EL (cell line): ENCODE measurements at regions not wholly inside any gene's neighbourhood (a gene's known extent, or its start where the extent isn't known, plus 50 kb on each side); places are given as distances from the start of the nearest gene placed in this dataset.
A peak's percentile ranks its signal among the peaks of the same experiment; 100 is the strongest.
"Not testable (repeated sequence)": the region's sequence is repeated elsewhere in the genome, so short reads cannot be mapped to it uniquely, and the experiment has no call there.

ENCODE experiments used
- DNase-seq: peaks from one replicate; pipeline ENCODE4 v3.0.0-alpha.2; 2016

GRCh38 chr3:35950021-35950420, 310.7 kb downstream of the ARPP21 start:
- DNase-seq: no peak

DNA sequence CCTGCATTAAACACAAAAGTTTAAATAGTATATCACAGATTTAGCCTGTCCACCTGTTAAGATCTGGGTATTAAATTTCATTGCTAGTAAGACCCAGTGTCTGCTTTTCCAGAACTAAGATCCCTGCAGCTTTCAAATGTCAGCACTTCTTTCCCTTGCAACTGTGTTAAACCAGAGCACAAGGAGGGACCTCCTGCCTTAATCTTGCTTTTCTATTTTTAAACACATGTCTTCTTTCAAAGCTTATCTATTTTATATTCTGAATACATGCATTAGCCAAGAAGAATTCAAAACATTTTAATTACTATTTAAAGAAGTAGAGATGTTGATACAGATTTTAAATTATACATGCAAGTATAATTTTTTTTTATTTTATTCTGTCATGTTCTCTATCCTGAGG, 315.1 kb downstream of the ARPP21 start:
- DNase-seq: no peak

GRCh38 chr3:35965908-35966307, 326.6 kb downstream of the ARPP21 start:
- peak; percentile 31 for DNase-seq

DNA sequence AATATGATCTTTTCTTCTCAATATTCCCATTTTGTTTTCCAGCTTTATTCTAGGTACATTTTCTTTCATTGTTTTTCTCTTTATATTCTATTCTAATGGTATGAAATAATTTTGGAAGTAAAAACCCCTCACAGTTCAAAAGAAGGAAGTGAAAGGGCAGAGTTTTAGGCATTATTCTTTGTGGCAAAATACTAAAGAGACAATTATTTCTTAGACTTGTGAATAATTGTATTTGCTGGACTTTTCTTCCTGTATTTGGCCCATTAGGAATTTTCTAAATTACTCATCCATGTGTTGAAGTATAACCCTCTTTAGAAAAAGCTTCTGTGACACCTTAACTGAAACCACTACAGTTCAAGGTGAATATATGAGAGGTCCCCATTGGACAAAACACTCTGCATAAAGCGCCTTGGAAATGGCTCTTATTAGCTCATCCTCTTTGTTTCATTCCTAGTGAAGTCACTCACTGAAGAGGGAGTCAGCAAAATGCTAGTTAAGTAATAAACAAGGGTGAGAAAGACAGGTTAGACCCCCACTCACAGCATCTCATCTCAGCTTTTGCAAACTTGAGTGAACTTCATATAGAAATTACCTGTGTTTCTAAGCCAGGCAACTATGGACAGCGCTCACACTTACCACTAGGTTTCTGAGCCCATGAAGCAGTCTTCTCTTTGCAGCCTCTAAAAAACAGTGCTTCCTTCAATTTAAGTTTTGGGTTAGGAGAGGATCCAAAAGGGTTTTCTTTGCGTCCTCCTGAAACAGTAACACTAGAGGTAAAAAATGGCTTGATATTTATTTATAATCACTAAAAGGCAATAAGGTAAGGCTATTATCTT, 327.5 kb downstream of the ARPP21 start:
- DNase-seq: no peak

DNA sequence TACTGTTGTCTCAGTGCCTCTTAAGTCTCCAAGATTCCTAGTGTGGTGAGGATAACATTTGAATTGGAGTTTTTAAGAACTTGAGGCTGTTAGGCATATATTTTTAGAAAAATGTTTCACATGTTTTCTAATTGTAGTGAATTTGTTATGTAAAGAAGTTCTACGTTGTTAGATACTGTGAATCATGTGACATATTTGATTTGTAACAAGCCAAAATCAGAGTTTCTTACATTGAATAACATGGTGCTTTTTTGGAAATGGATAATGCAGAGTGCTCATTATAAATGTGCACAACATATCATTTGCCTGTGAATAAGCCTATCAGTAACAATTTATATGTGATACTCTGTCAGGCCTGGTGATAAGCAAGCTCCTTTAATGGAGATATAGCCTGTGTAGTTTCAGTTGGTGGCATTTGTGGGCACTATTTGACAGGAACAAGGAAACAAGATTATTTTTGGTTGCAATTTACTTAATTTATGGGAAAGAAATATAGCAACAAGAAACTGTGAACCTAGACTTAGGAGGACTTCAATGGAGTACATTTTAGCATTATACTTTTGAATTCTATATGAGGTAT, 328.8 kb downstream of the ARPP21 start:
- no peak for DNase-seq

- DNase-seq: no peak
These were observed 330.1 kb downstream of the ARPP21 start for GRCh38 chr3:35969406-35969805.

- DNase-seq: no peak
These were observed 331.5 kb downstream of the ARPP21 start for GRCh38 chr3:35970793-35971192.

GRCh38 chr3:35971686-35972085, 332.4 kb downstream of the ARPP21 start:
- no peak for DNase-seq

DNA sequence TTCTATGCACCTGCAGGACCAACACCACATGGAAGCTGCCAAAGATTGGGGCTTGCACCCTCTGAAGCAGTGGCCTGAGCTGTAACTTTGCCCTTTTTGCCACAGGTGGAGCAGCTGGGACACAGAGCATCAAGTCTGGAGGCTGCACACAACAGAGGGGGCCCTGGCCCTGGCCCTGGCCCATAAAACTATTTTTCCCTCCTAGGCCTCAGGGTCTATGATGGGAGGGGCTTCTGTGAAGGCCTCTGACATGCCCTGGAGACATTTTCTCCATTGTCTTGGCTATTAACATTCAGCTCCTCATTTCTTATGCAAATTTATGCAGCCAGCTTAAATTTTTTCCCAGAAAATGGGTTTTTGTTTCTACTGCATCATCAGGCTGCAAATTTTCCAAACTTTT, 335.5 kb downstream of the ARPP21 start:
- DNase-seq: no peak

GRCh38 chr3:35986161-35986560, 346.8 kb downstream of the ARPP21 start:
- DNase-seq: no peak

GRCh38 chr3:35987386-35987785, 348.1 kb downstream of the ARPP21 start:
- DNase-seq: no peak

GRCh38 chr3:35992041-35992440, 352.7 kb downstream of the ARPP21 start:
- DNase-seq: no peak

GRCh38 chr3:36011791-36012190, 368.5 kb upstream of the STAC start:
- DNase-seq: no peak

- DNase-seq: no peak
These were observed 366.9 kb upstream of the STAC start for GRCh38 chr3:36013425-36013824.

DNA sequence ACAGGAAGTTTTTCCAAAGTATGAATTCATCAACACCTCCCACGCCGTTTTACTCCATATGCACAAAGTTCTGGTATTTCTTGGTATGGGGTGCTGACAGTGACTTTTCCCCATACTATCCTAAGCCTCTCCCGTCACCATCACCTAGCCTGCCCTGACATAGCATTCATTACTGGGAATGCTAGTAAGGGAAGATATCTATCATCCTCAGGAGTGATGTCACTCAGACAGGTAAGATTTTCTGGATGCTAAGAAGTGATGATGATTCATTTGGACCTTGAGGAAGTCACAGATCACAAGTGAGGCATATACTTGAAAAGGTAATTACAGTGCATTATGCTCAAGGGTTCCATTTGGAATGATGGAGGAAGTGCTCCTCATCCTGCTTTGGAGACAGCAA, 355.1 kb upstream of the STAC start:
- DNase-seq: no peak

DNA sequence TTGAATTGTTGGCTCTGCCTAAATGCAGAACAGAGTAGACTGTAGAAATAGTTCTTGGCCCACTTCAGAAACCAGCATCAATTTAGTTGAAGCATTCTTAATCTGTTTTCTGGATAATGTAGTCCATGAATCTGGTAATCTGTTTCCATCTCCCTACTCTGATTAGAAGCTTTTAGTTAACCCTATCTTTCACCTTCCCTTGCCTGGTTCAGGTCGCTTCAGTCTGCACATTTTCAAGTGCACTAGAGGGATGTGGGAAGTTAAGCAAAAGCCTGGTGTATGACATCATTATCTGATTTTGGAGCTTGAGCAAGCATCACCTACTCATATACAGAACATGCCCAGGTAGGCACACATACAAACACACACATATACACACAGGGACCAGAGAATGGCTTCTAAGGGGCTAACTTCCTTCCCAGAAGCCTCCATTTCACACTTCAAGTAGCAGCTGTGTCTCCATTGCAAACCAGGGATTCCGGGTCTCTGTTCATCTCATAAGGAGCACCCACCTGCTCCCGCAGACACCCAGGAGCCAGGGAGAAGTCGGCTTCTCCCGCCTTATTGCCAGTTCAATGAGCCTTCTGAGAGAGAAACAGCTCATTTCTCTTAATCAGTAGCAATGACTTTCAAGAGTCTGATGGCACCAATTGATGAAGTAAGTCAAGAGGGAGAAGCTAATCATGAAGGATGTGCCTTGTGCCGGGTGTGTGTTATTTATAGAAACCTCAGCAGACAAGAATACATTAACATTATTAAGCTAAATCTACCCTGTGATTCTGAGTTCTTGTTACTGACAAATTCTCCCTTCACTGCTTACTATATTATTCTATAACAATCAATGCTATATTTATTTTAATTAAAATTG, 347.9 kb upstream of the STAC start:
- no peak for DNase-seq

DNA sequence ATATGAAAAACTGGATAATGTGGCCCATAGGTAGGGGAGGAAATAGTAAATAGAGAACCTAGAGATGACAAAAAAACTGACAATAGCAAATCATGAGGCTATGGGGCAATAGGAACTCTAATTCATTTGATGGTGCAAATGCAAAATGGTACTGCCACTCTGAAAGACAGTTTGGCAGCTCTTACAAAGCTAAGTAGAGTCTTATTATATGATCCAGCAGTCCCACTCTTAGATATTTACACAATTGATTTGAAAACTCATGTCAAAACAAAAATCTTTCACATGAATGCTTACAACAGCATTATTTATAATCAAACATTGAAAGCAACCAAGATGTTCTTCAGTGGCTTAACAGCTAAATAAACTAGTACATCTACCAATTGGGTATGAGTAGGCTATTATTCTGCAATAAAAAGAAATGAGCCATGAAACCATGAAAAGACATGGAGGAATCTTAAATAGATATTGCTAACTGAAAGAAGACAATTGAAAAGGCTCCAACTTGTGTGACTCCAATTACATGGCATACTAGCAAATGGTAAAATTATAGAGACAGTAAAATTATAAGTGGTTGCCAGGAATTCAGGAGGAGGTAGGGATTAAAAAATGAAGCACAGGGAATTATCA, 321.8 kb upstream of the STAC start:
- no peak for DNase-seq

DNA sequence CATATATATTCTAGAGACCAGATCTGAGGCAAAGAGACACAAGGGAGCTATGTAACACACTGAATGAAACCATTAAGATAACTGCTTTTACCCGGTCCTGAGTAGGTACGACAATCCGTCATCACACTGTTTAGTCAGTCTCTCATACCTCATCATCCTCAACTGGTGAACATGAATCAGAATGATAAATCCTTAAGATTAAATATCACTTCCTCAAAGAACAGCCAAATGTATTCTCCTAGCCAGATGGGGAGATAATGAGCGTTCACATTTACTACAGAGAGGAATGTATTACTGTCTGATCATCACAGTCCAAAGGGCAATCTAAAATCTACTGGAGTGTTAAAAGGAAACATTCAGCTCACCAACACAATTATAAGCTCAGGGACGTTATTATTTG, 319.4 kb upstream of the STAC start:
- peak; percentile 22 for DNase-seq

DNA sequence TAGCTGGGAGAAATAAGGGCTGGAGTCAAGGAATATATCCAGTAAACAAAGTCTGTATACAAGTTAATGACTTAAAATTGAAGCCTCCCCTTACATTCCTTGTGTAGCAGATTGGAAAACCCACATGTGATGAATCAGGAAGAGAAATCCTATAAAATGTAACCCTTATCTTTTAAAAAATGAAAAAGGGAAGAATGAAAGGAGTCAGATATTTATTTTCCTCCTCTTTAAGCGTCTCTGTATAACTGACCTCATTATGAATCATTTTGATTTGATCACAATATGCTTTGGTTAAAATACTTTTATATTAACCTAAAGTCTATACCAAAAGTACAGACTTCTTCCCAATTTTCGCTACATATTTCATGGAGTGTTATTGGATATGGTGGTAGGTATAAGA, 316.3 kb upstream of the STAC start:
- no peak for DNase-seq

DNA sequence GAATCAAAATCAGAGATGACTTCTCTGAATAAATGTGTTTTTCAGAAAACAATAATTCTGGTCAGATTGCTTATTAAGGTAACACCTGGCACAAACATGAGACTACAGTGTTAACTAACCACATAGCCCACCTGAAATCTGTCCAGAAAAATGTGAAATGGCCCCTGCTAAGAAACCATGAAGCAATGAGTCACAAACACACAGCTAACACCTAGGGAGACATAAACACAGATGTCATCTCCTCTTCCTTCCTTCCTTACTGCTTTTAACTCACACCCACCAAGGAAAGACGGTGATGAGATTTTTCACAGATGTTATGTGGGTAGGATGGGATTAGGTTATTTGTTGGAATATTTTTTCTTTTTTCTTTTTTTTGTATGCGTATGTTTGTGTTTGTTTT, 315.0 kb upstream of the STAC start:
- no peak for DNase-seq

- peak; percentile 2 for DNase-seq
These were observed 304.8 kb upstream of the STAC start for GRCh38 chr3:36075491-36075890.

DNA sequence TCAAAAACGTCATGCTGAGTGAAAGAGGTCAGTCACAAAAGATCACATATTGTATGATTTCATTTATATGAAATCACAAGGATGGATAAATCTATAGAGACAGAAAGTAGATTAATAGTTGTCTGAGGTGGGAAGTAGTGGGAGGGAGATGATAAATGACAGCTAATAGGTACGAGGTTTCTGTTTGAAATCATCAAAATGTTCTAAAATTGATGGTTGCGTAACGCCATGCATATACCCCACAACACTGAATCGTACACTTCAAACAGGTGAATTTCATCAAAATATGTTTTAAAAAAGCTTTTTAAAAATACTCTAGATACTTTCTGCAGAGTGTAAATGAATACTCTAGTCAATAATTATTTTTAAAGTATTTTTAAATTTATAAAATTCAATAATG, 303.0 kb upstream of the STAC start:
- no peak for DNase-seq

- not testable (repeated sequence) for DNase-seq
These were observed 297.3 kb upstream of the STAC start for GRCh38 chr3:36082958-36083357.
